SH-SY5Y (cell line): ENCODE measurements at regions not wholly inside any gene's neighbourhood (a gene's known extent, or its start where the extent isn't known, plus 50 kb on each side); places are given as distances from the start of the nearest gene placed in this dataset.

Experiments used
- GATA2 ChIP-seq: IDR thresholded peaks from 2 replicates; pipeline ENCODE4 v1.6.1; 2011; ENCODE audit warnings: mild to moderate bottlenecking, low read depth, low read length
- GATA3 ChIP-seq: IDR thresholded peaks from 2 replicates; pipeline ENCODE4 v1.6.1; 2011; ENCODE audit warnings: low read depth, mild to moderate bottlenecking, low read length, moderate library complexity

DNA sequence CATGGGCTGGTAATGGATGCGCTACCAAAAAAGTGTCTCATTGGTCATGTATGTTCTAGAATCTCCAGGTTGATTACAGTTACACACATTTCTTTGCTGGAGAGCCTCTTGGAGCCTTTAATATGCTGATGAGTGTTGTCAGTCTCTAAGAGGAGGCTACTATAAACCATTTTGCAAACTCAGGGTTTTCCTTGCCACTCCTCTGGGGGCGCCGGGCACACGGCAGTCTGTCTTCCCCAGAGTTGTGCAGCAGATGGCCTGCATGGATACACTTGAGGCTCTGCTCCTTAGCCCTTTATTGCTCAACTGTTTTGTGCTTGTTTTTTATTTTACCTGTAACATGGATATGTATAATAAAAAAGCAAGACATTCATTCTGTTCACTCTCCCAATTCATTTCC, 196.5 kb downstream of the ACTR3B start:
- TF ChIP-seq GATA2 = no peak
- TF ChIP-seq GATA3 = no peak
